NB4 (cell line): ENCODE measurements at regions not wholly inside any gene's neighbourhood (a gene's known extent, or its start where the extent isn't known, plus 50 kb on each side); places are given as distances from the start of the nearest gene placed in this dataset.
"Not testable (repeated sequence)": the region's sequence is repeated elsewhere in the genome, so short reads cannot be mapped to it uniquely, and the experiment has no call there.

Experiments used
- MYC ChIP-seq: IDR thresholded peaks from 2 replicates; pipeline ENCODE4 v1.6.1; 2011; ENCODE audit warnings: low read depth, low read length
- POLR2A ChIP-seq: IDR thresholded peaks from 2 replicates; pipeline ENCODE4 v1.6.1; 2011; ENCODE audit warnings: mild to moderate bottlenecking; ENCODE audit not compliant: insufficient read length; ENCODE audit errors: extremely low read depth
- TF ChIP-seq, protein P1 (sequence below): IDR thresholded peaks from one replicate; pipeline ENCODE4 v1.5.1; 2012; ENCODE audit warnings: low read depth, low read length

DNA sequence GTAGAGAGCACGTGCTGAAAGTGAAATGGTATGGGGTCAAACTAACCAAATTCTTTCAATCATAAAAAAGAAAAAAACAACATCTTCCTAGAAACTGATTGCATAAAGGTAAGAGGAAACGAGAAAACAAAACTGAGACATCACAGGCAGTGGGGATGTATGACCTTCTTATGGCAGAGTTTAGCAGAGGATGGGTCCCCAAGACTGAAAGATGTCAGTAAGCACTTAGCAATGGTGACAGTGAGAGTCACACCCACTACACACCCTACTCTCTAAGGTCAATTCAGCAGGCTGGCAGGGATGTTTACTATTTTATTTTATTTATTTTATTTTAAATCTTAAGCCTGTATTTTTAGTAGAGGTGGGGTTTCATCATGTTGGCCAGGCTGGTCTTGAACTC lies 1672.3 kb downstream of the SPATA31A7 start:
- TF ChIP-seq MYC, POLR2A: not testable (repeated sequence)
- TF ChIP-seq, protein P1, sequence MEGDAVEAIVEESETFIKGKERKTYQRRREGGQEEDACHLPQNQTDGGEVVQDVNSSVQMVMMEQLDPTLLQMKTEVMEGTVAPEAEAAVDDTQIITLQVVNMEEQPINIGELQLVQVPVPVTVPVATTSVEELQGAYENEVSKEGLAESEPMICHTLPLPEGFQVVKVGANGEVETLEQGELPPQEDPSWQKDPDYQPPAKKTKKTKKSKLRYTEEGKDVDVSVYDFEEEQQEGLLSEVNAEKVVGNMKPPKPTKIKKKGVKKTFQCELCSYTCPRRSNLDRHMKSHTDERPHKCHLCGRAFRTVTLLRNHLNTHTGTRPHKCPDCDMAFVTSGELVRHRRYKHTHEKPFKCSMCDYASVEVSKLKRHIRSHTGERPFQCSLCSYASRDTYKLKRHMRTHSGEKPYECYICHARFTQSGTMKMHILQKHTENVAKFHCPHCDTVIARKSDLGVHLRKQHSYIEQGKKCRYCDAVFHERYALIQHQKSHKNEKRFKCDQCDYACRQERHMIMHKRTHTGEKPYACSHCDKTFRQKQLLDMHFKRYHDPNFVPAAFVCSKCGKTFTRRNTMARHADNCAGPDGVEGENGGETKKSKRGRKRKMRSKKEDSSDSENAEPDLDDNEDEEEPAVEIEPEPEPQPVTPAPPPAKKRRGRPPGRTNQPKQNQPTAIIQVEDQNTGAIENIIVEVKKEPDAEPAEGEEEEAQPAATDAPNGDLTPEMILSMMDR, result not testable (repeated sequence)
